GM12891 (cell line): ENCODE measurements at regions not wholly inside any gene's neighbourhood (a gene's known extent, or its start where the extent isn't known, plus 50 kb on each side); places are given as distances from the start of the nearest gene placed in this dataset.
"Not testable (repeated sequence)": the region's sequence is repeated elsewhere in the genome, so short reads cannot be mapped to it uniquely, and the experiment has no call there.

Experiments
- POLR2A ChIP-seq: IDR thresholded peaks from 2 replicates; pipeline ENCODE4 v1.6.1; 2011; ENCODE audit warnings: low read depth, low read length, control low read depth
- POLR2AphosphoS5 ChIP-seq: IDR thresholded peaks from 2 replicates; pipeline ENCODE4 v1.6.1; 2011; ENCODE audit warnings: low read depth, low read length, control low read depth
- TAF1 ChIP-seq: IDR thresholded peaks from 2 replicates; pipeline ENCODE4 v1.6.1; 2011; ENCODE audit warnings: low read depth, low read length, control low read depth

DNA sequence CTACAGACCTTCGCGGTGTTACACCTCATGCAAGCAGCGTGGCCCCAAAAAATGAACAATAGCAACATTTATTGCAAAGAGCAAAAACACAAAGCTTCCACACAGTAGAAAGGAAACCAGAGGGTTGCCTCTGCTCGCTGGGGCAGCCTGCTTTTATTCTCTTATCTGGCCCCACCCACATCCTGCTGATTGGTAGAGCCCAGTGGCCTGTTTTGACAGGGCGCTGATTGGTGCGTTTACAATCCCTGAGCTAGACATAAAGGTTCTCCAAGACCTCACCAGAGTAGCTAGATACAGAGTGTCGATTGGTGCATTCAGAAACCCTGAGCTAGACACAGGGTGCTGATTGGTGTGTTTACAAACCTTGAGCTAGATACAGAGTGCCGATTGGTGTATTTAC, 52.8 kb upstream of the MARK1 start:
- not testable (repeated sequence) for TF ChIP-seq POLR2AphosphoS5, POLR2A, TAF1
